Stomach (tissue), 4 donors: ENCODE measurements at regions not wholly inside any gene's neighbourhood (a gene's known extent, or its start where the extent isn't known, plus 50 kb on each side); places are given as distances from the start of the nearest gene placed in this dataset.

Source experiments
- EP300 ChIP-seq: sonication (generic); formaldehyde crosslinking; IDR thresholded peaks from one replicate; pipeline ENCODE4 v1.6.1; 2017; ENCODE audit warnings: antibody characterized with exemption
- POLR2A ChIP-seq, 4 donors: fragments of 450-650 bp; IDR thresholded peaks; one replicate each; pipeline ENCODE4 v1.6.1; 2016; ENCODE audit warnings: antibody characterized with exemption in 4 of 4, control low read depth in 2 of 4, mild to moderate bottlenecking in 1 of 4, moderate library complexity in 1 of 4
- TF ChIP-seq, protein P1 (sequence below), 7 experiments: fragments of 450-650 bp in 4 of 7; fragments of 200-600 bp in 3 of 7; sonication (generic) in 3 of 7; IDR thresholded peaks; one replicate each; pipeline ENCODE4 v1.5.1; 2016 to 2019; ENCODE audit warnings: antibody characterized with exemption in 7 of 7, control low read depth in 2 of 7, mild to moderate bottlenecking in 1 of 7

GRCh38 chr4:14700544-14700943 is 301.7 kb upstream of the CPEB2 start:
- TF ChIP-seq, protein P1, sequence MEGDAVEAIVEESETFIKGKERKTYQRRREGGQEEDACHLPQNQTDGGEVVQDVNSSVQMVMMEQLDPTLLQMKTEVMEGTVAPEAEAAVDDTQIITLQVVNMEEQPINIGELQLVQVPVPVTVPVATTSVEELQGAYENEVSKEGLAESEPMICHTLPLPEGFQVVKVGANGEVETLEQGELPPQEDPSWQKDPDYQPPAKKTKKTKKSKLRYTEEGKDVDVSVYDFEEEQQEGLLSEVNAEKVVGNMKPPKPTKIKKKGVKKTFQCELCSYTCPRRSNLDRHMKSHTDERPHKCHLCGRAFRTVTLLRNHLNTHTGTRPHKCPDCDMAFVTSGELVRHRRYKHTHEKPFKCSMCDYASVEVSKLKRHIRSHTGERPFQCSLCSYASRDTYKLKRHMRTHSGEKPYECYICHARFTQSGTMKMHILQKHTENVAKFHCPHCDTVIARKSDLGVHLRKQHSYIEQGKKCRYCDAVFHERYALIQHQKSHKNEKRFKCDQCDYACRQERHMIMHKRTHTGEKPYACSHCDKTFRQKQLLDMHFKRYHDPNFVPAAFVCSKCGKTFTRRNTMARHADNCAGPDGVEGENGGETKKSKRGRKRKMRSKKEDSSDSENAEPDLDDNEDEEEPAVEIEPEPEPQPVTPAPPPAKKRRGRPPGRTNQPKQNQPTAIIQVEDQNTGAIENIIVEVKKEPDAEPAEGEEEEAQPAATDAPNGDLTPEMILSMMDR (IDR thresholded peaks at IDR 0.05), result no peak
- no peak for TF ChIP-seq EP300
- no peak for TF ChIP-seq POLR2A (IDR thresholded peaks at IDR 0.05)
